B cell (primary cell): ENCODE measurements at regions not wholly inside any gene's neighbourhood (a gene's known extent, or its start where the extent isn't known, plus 50 kb on each side); places are given as distances from the start of the nearest gene placed in this dataset.

ENCODE experiments used
- CTCF ChIP-seq: fragments of 200-600 bp; IDR thresholded peaks from one replicate; pipeline ENCODE4 v1.8.0; 2022; ENCODE audit warnings: antibody characterized with exemption, mild to moderate bottlenecking
- EZH2 ChIP-seq: IDR thresholded peaks from 2 replicates; pipeline ENCODE4 v1.6.1; 2012; ENCODE audit warnings: borderline replicate concordance, low read depth, mild to moderate bottlenecking, moderate library complexity, low read length; ENCODE audit not compliant: insufficient read depth, poor library complexity, severe bottlenecking

- TF ChIP-seq CTCF (no peak), EZH2 (no peak)
Observed at GRCh38 chr5:117089001-117089400, 514.4 kb upstream of the SEMA6A start.
